Sigmoid colon (tissue), 6 donors: ENCODE measurements at regions not wholly inside any gene's neighbourhood (a gene's known extent, or its start where the extent isn't known, plus 50 kb on each side); places are given as distances from the start of the nearest gene placed in this dataset.
A peak's percentile ranks its signal among the peaks of the same experiment; 100 is the strongest.

Experiments used
- DNase-seq: peaks from one replicate; pipeline ENCODE4 v3.0.0-alpha.2; 2019
- H3K27ac ChIP-seq, 4 donors: fragments of 200-600 bp; sonication (generic); one replicate each; pipeline ENCODE4 v1.5.1; 2016 to 2019; ENCODE audit warnings: mild to moderate bottlenecking in 1 of 4
- H3K27me3 ChIP-seq, 3 donors: fragments of 200-600 bp; sonication (generic); one replicate each; pipeline ENCODE4 v1.5.1; 2019; ENCODE audit warnings: mild to moderate bottlenecking in 1 of 3
- H3K36me3 ChIP-seq, 4 donors: fragments of 200-600 bp; sonication (generic); one replicate each; pipeline ENCODE4 v1.5.1; 2016 to 2019
- H3K4me1 ChIP-seq, 4 donors: fragments of 200-600 bp; sonication (generic); one replicate each; pipeline ENCODE4 v1.5.1; 2017 to 2019
- H3K4me3 ChIP-seq, 4 donors: fragments of 200-600 bp; sonication (generic); one replicate each; pipeline ENCODE4 v1.5.1; 2017 to 2019; ENCODE audit warnings: mild to moderate bottlenecking in 2 of 4, moderate library complexity in 1 of 4
- H3K9me3 ChIP-seq, 4 donors: fragments of 200-600 bp in 3 of 4; sonication (generic) in 3 of 4; one replicate each; pipeline versions ENCODE4 v1.5.1 to v1.6.1; 2013 to 2019
- CTCF ChIP-seq, 4 experiments: fragments of 450-650 bp in 3 of 4; fragments of 200-600 bp in 1 of 4; IDR thresholded peaks; one replicate each; pipeline ENCODE4 v1.5.1; 2016 to 2019; ENCODE audit warnings: antibody characterized with exemption in 4 of 4, mild to moderate bottlenecking in 3 of 4, moderate library complexity in 2 of 4
- EP300 ChIP-seq, 4 donors: sonication (generic); formaldehyde crosslinking; IDR thresholded peaks; one replicate each; pipeline ENCODE4 v1.6.1; 2017; ENCODE audit warnings: antibody characterized with exemption in 4 of 4
- POLR2A ChIP-seq, 2 donors: fragments of 450-650 bp; IDR thresholded peaks; one replicate each; pipeline ENCODE4 v1.6.1; 2016; ENCODE audit warnings: antibody characterized with exemption in 2 of 2, mild to moderate bottlenecking in 2 of 2, moderate library complexity in 2 of 2
- POLR2AphosphoS5 ChIP-seq, 4 donors: sonication (generic); formaldehyde crosslinking; IDR thresholded peaks; one replicate each; pipeline ENCODE4 v1.6.1; 2017; ENCODE audit warnings: antibody characterized with exemption in 4 of 4
- WGBS, 2 donors: extraction: QIAGEN DNeasy Blood & Tissue Kit; methylation state at CpG; one replicate each; pipeline ENCODE4 v1.1.7; 2013; 5-methylcytosine and 5-hydroxymethylcytosine counted together
- intact Hi-C: fragments of 100-400 bp; cut with DNase I; formaldehyde crosslinking; loops from one replicate; pipeline ENCODE4 v1.15.1; 2023
- donor health status: healthy with polysubstance abuse.
- donor health status: healthy.

- Histone ChIP-seq H3K4me1 (peaks cover 0 to 33% (median 29%) of the 10 kb centered on the region in 4 donors), H3K4me3 (no peak overlapping the region)
These were observed 110.4 kb upstream of the PFN2 start for GRCh38 chr3:150081084-150081483.

GRCh38 chr3:150080058-150080730 is 109.5 kb upstream of the PFN2 start:
- Histone ChIP-seq H3K4me3 (no peak overlapping the region), H3K36me3 (no peaks in the 10 kb centered on the region), H3K9me3 (no peaks in the 10 kb centered on the region), H3K27ac (peak overlapping the region in 3 of 4 donors; percentile 29 to 66 (median 52)), H3K4me1 (peaks cover 0 to 33% (median 29%) of the 10 kb centered on the region in 4 donors), H3K27me3 (no peaks in the 10 kb centered on the region)
- intact Hi-C loops, result loop anchor here (10.0 kb wide), 1 partner anchor 95 kb away; no protein-coding TSS in a partner anchor
- WGBS, 2 donors, result 71 to 79% methylated on average over 4 of the region's 4 CpGs
- no peak for TF ChIP-seq CTCF (IDR thresholded peaks at IDR 0.05)
- no peak for TF ChIP-seq EP300 (IDR thresholded peaks at IDR 0.05)
- no peak for TF ChIP-seq POLR2A (IDR thresholded peaks at IDR 0.05)
- TF ChIP-seq POLR2AphosphoS5 (IDR thresholded peaks at IDR 0.05), result no peak
- no peak for DNase-seq

More at GRCh38 chr3:150081084-150081483, 110.4 kb upstream of the PFN2 start:
- H3K36me3 ChIP-seq, result no peaks in the 10 kb centered on the region
- DNase-seq, result no peak
- intact Hi-C loops, result loop anchor here (10.0 kb wide), 1 partner anchor 94 kb away; no protein-coding TSS in a partner anchor
- no peaks in the 10 kb centered on the region for H3K9me3 ChIP-seq
- 82 to 95% methylated on average over 4 of the region's 4 CpGs for WGBS, 2 donors
- H3K27me3 ChIP-seq, result no peaks in the 10 kb centered on the region
- no peak overlapping the region for H3K27ac ChIP-seq
- TF ChIP-seq POLR2AphosphoS5 (IDR thresholded peaks at IDR 0.05) (no peak), CTCF (IDR thresholded peaks at IDR 0.05) (no peak), EP300 (IDR thresholded peaks at IDR 0.05) (no peak), POLR2A (IDR thresholded peaks at IDR 0.05) (no peak)

GRCh38 chr3:150079029-150079739 is 108.5 kb upstream of the PFN2 start:
- peak; percentile 74 for DNase-seq
- Histone ChIP-seq H3K27ac (peak overlapping the region in 3 of 4 donors; percentile 29 to 66 (median 52)), H3K4me3 (no peak overlapping the region)

GRCh38 chr3:150077581-150078247 is 107.0 kb upstream of the PFN2 start:
- intact Hi-C loops, result no loop called here
- Histone ChIP-seq H3K27me3 (no peaks in the 10 kb centered on the region), H3K9me3 (no peaks in the 10 kb centered on the region), H3K27ac (no peak overlapping the region), H3K4me1 (peaks cover 0 to 20% (median 19%) of the 10 kb centered on the region in 4 donors), H3K4me3 (no peak overlapping the region), H3K36me3 (no peaks in the 10 kb centered on the region)
- TF ChIP-seq EP300 (IDR thresholded peaks at IDR 0.05) (no peak), POLR2AphosphoS5 (IDR thresholded peaks at IDR 0.05) (no peak), CTCF (IDR thresholded peaks at IDR 0.05) (no peak), POLR2A (IDR thresholded peaks at IDR 0.05) (no peak)
- WGBS, 2 donors, result 11 to 41% methylated on average over 4 of the region's 4 CpGs
- no peak for DNase-seq

More at GRCh38 chr3:150079029-150079739, 108.5 kb upstream of the PFN2 start:
- peak in 2 of 4 donors; percentile 17 to 27 for TF ChIP-seq POLR2AphosphoS5 (IDR thresholded peaks at IDR 0.05)
- TF ChIP-seq POLR2A (IDR thresholded peaks at IDR 0.05), result no peak
- no peak for TF ChIP-seq EP300 (IDR thresholded peaks at IDR 0.05)
- H3K4me1 ChIP-seq, result peaks cover 0 to 33% (median 29%) of the 10 kb centered on the region in 4 donors
- no peaks in the 10 kb centered on the region for H3K27me3 ChIP-seq
- H3K9me3 ChIP-seq, result no peaks in the 10 kb centered on the region
- 81 to 85% methylated on average over 5 of the region's 5 CpGs for WGBS, 2 donors
- H3K36me3 ChIP-seq, result no peaks in the 10 kb centered on the region
- intact Hi-C loops, result no loop called here

GRCh38 chr3:150077107-150077506 is 106.4 kb upstream of the PFN2 start:
- intact Hi-C loops, result no loop called here
- WGBS, 2 donors, result 22 to 48% methylated on average over 3 of the region's 3 CpGs
- no peak overlapping the region for H3K4me3 ChIP-seq
- TF ChIP-seq CTCF (IDR thresholded peaks at IDR 0.05) (no peak), POLR2AphosphoS5 (IDR thresholded peaks at IDR 0.05) (no peak), EP300 (IDR thresholded peaks at IDR 0.05) (no peak), POLR2A (IDR thresholded peaks at IDR 0.05) (no peak)
- H3K27me3 ChIP-seq, result no peaks in the 10 kb centered on the region
- no peak overlapping the region for H3K27ac ChIP-seq
- no peaks in the 10 kb centered on the region for H3K36me3 ChIP-seq
- H3K9me3 ChIP-seq, result no peaks in the 10 kb centered on the region
- H3K4me1 ChIP-seq, result peaks cover 0 to 24% (median 19%) of the 10 kb centered on the region in 4 donors
- no peak for DNase-seq
